ENCODE measurements at regions not wholly inside any gene's neighbourhood (a gene's known extent, or its start where the extent isn't known, plus 50 kb on each side); places are given as distances from the start of the nearest gene placed in this dataset.
A peak's percentile ranks its signal among the peaks of the same experiment; 100 is the strongest.
"Not testable (repeated sequence)": the region's sequence is repeated elsewhere in the genome, so short reads cannot be mapped to it uniquely, and the experiment has no call there.

GRCh38 chr13:39893808-39894207, 238.3 kb downstream of the COG6 start:
- no peak for DNase-seq (ENCODE audit: low read depth, low spot score)

DNA sequence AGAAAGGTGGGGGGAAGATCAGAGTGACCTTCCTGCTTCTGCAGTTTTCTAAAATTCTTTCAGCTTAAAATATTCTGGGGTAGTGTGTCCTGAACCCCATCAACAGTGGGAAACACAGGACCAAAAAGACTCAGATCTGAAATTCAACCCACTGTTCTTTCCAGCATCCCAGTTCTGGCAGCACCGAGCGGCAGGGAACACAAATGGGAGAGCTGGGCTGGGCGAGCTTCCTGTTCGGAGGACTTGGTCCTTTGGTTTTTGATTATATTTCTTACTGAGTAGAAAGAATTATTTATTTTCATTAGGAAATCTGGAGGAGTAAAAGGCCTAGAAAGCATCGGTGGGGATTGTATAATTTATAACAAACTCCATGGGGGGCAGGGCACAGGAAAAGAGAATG, 239.1 kb downstream of the COG6 start:
- DNase-seq (ENCODE audit: low read depth, low spot score), result no peak

- no peak for DNase-seq (ENCODE audit: low read depth, low spot score)
Observed at GRCh38 chr13:39895254-39895653, 239.8 kb downstream of the COG6 start.

DNA sequence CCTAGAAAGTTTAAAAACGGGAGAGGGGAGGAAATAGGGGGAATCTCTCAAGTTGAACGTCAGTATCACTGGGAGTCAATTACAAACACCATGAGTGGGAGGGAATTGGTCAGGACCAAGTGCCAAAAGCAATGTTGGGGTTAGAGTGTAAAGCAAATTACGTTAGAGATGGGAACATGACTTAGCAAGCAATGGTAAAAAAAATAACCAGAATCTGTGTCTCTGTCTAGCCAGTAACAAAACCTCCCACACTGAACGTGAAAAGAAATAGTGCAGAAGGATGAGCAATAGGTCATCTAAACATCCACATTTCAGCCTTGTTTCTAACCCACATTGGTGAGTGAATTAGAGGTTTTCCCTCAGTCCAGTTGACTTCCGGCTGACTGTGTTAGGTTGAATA, 242.2 kb downstream of the COG6 start:
- DNase-seq (ENCODE audit: low read depth, low spot score), result no peak

- peak; percentile 68 for DNase-seq (ENCODE audit: low read depth, low spot score)
Observed at GRCh38 chr13:39900106-39900750, 244.8 kb downstream of the COG6 start.

DNA sequence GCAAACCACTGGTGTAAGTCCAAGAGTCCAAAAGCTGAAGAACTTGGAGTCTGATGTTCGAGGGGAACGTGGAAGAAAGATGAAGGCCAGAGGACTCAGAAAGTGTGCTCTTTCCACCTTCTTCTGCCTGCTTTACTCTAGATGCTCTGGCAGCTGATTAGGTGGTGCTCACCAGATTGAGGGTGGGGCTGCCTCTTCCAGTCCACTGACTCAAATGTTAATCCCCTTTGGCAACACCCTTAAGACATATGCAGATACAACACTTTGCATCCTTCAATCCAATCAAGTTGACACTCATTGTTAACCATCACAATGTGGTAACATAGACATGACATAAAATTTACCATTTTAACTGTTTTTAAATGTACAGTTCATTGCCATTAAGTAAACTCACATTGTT, 249.5 kb downstream of the COG6 start:
- no peak for DNase-seq (ENCODE audit: low read depth, low spot score)

- DNase-seq (ENCODE audit: low read depth, low spot score), result no peak
Observed at GRCh38 chr13:39909634-39910033, 254.2 kb downstream of the COG6 start.

- DNase-seq (ENCODE audit: low read depth, low spot score), result no peak
Observed at GRCh38 chr13:39910041-39910440, 254.6 kb downstream of the COG6 start.

- peak; percentile 31 for DNase-seq (ENCODE audit: low read depth, low spot score)
Observed at GRCh38 chr13:39910833-39911232, 255.4 kb downstream of the COG6 start.

DNA sequence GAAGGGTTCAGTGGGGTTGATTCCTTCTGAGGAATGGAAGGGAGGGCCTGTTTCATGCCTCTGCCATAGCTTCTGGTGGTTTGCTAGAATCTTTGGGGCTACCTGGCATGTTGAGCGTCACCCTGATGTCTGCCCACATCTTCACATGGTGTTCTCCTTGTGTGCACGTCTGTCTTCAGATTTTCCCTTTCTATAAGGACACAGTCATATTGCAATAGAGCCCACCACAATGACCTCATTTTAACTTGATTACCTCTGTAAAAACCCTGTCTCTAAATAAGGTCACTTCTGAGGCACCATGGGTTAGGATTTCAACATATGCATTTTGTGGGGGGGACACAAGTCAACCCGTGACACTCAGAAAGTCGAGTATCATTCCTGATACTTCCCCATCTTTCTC, 257.9 kb downstream of the COG6 start:
- DNase-seq (ENCODE audit: low read depth, low spot score), result no peak

- no peak for DNase-seq (ENCODE audit: low read depth, low spot score)
Observed at GRCh38 chr13:39913928-39914327, 258.5 kb downstream of the COG6 start.

GRCh38 chr13:39915418-39915817, 260.0 kb downstream of the COG6 start:
- no peak for DNase-seq (ENCODE audit: low read depth, low spot score)

- no peak for DNase-seq (ENCODE audit: low read depth, low spot score)
Observed at GRCh38 chr13:39916330-39916729, 260.9 kb downstream of the COG6 start.

GRCh38 chr13:39918620-39919236, 263.3 kb downstream of the COG6 start:
- DNase-seq (ENCODE audit: low read depth, low spot score), result no peak

DNA sequence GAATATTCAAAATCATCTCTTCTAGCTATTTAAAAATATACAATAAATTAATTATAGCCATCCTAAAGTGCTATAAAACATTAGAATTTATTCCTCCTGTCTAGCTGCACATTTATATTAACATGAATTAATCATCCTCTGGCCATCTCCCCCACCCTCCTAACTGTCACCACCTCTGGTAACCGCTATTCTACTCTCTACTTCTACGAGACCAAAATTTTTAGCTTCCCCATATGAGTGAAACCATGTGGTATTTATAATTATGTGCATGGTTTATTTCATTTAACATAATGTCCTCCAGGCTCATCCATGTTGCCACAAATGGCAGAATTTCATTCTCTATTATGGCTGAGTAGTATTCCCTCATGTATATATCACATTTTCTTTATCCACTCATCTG, 265.2 kb downstream of the COG6 start:
- no peak for DNase-seq (ENCODE audit: low read depth, low spot score)

GRCh38 chr13:39926345-39926744, 270.9 kb downstream of the COG6 start:
- DNase-seq (ENCODE audit: low read depth, low spot score), result no peak

DNA sequence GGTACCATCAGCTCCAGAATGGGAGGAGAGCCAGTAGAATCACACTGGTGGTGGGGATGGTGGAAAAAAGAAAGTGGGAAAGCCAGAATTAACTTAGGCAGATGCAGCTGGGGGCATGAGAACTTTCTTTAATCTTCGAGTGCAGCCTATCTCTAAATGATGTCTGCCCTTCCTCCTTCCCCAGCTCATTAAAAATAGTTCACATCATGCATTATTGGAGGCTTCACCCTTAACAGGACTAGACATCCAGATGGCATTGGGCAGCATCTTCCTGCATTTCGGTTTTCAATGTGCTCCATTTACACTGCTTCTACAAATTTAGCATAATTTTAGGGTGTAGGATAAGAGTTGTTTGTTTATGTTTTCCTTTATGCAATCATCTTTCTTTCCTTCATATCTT, 272.8 kb downstream of the COG6 start:
- no peak for DNase-seq (ENCODE audit: low read depth, low spot score)

DNA sequence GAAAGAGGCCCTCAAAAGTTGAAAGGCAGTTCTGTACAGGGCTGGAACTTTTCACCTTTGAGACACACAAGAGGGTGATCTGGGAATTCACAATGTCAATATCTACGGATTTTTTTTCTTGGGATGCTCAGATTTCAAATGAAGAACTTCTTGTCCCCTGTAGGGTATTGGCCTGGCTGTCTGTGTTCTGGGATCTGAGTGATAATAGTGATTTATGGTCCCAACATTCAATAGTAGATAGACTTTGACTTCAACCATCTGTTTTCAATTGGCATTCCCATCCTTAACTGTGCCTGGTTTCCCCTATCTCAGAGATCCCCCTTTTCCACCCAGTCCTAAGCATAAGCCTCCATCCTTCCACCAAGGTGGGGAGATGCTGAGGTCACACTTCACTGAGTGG, 274.1 kb downstream of the COG6 start:
- no peak for DNase-seq (ENCODE audit: low read depth, low spot score)

DNA sequence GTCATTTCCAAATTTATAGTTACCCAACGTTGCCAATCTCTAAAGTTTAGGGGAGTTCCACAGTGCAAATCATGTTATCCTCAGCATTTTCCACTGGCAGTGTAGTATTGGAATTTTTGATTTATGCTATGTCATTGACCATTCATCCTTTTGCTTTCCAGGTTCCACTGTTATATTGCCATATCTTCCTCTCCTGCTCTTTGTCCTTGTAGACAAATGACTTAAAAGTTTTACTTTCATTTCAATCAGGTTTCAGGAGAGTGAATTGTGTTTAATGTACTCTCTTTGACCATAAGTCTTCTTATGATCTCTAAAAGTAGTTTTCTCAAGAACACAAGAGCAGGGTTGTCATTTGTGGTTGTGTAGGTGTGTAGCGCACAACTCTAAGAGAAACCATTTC, 274.6 kb downstream of the COG6 start:
- DNase-seq (ENCODE audit: low read depth, low spot score), result no peak

DNA sequence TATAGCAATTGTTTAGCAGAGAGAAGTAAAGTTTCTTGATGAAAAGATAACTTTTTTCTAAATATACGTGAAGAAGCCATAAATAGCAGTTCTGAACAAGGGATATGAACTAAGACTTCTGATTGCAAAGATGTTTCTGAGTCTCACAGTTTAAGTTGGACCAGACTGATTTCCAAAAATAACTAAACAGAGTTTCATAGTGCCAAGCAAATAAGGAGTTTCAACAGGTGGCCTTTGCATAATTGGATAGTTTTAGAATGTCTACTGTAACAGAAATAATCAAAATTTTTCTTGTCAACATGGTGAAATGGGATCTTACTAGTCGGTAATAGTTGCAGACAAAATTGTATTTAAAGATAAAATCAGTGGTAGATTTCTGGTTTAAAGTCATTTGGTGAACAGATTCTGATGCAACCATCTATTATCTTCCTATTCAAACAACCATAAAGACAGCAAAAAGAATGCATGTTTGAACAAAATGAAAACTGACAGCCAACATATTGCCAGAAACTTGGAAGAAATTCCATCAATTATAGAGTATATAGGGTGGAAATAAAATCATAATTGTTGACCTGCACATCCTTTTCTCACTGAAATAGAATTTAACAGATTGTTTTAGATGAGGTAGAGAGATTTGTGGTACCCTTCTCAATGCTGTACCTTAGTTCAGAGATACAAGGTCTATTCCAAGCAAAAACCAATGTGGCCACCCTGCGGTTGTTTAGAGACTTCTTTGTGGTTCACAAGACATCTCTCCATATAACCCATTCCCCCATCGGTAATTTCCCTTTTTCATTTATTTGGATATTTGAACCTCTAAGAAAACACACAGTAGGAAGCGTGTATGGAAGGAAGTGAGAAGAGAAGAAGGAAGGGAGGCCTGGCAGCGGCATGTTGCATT, 275.3 kb downstream of the COG6 start:
- DNase-seq (ENCODE audit: low read depth, low spot score), result no peak

DNA sequence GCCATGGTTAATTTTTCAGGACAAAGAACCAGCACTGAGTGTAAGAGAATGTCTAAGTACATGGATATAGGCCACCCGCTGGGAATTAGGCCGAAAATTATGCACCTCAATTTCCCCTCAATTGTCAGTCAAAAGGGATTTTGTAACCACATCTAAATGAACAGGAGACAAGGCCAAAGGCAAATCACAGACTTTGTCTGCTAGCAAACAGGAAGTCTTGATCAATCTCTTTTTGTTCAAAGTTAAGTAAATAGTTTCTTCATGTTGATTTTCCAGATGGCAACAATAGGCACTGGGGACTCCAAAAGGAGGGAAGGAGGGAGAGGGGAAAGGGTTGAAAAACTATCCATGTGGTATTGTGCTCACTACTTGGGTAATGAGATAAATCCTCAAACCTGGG, 276.0 kb downstream of the COG6 start:
- DNase-seq (ENCODE audit: low read depth, low spot score), result no peak

DNA sequence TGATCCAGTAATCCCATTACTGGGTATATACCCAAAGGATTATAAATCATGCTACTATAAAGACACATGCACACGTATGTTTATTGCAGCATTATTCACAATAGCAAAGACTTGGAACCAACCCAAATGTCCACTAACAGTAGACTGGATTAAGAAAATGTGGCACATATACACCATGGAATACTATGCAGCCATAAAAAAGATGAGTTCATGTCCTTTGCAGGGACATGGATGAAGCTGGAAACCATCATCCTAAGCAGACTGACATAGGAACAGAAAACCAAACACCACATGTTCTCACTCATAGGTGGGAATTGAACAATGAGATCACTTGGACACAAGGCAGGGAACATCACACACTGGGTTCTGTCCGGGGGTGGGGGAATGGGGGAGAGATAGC, 277.1 kb downstream of the COG6 start:
- not testable (repeated sequence) for DNase-seq (ENCODE audit: low read depth, low spot score)

GRCh38 chr13:39935155-39935554, 279.7 kb downstream of the COG6 start:
- DNase-seq (ENCODE audit: low read depth, low spot score), result no peak

All from astrocyte of the hippocampus (primary cell).